ENCODE measurements at regions not wholly inside any gene's neighbourhood (a gene's known extent, or its start where the extent isn't known, plus 50 kb on each side); places are given as distances from the start of the nearest gene placed in this dataset.

- no peak for DNase-seq
Measured at GRCh38 chr1:30310966-30311742, 412.2 kb downstream of the MATN1 start.

- no peak for DNase-seq
Measured at GRCh38 chr1:30307182-30307581, 416.2 kb downstream of the MATN1 start.

DNA sequence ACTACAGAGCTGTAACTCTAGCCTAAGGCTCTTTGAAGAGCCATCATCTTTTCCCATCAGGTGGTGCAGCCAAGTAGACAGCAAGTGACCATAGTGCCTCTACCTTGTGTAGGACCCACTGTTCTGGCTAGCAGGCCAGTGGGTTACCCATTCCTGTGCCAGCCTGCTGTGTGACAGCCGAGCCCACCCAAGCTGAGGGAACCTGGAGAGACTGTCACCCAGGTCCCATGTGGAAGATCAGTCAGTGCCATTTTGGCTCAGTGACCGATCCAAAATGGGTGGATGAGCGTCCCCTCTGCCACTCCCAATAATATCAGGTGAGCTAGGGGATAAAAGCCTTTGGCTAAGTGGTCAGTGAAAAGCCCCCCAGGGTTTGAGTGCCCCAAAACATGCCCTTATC is 417.9 kb downstream of the MATN1 start:
- no peak for DNase-seq

DNA sequence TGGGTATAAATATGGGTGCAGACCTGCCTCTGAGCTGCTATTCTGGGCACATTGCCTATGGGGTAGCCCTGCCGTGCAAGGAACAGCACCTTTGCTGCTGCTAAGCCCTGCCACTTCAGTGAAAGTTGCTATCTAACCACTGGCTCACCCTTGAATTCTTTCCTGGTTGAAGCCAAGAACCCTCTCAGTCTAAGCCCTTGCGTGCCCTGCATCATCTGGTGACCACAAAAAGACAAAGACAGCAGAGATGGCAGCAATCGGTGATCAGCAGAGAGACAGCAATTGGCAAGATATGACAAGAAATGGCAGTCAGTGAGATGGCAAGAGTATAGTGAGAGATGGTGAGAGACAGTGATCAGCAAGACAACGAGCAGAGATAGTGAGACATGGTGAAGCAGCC is 418.3 kb downstream of the MATN1 start:
- no peak for DNase-seq

DNA sequence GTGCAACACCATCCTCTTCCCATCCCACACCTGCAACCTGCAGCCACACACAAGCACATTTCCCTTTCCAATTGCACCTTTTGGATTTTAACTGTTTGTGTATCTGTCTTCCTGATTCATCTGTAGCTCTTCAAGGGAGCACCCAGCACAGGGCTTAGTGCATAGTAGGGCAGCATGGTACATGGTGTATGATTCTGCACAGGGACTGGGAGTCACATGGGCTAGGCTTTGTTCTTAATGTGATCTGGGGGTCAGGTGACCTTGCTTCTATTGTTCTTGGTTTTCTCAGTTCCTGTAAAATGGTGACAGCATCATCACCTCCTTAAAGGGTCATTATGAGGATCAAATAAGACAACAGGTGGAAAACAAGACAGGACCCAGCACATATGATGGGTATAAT is 419.3 kb downstream of the MATN1 start:
- DNase-seq: no peak

- no peak for DNase-seq
Measured at GRCh38 chr1:30303387-30303786, 420.0 kb downstream of the MATN1 start.

GRCh38 chr1:30302858-30303257 is 420.5 kb downstream of the MATN1 start:
- peak; percentile 22 to 69 for DNase-seq

GRCh38 chr1:30300669-30301068 is 422.7 kb downstream of the MATN1 start:
- no peak for DNase-seq

DNA sequence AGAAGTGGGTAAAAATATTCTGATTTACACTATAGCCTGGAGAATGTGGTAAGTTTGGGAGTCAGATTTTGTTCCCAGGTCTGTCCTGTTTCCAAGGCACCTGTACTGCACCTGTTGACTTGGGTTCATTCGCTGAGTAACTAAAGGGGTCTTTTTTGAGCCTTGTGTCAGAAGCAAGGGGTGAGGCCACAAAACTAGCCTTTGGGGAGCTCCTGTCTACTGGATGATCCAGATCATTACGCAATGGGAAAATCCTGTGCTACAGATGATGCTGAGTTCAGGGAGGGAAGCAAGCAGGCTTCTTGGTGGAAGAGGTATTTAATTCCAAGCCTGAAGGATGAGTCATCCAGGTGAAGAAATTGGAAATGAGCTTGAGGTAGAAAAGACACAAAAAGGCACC is 424.0 kb downstream of the MATN1 start:
- no peak for DNase-seq

GRCh38 chr1:30295674-30296073 is 427.7 kb downstream of the MATN1 start:
- no peak for DNase-seq

DNA sequence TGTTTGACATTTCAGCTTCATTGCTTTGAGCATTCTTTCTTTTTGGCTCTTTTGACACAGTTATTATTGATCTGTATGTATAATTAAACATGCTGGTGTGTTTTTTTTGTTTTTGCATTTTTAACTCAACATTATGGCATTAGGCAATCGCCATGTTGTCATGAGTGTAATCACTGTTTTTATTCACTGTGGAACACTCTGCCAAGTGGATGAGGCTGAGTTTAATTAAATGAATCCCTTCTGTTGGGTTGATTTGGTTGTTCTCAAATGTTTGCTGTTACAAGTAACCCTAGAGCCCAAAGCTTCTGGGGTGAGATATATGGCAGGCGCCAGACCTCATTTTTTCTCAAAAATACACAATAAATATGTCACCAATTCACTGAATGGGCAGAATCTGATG is 428.1 kb downstream of the MATN1 start:
- no peak for DNase-seq

GRCh38 chr1:30294508-30294907 is 428.9 kb downstream of the MATN1 start:
- DNase-seq: no peak

GRCh38 chr1:30292451-30292850 is 430.9 kb downstream of the MATN1 start:
- no peak for DNase-seq

DNA sequence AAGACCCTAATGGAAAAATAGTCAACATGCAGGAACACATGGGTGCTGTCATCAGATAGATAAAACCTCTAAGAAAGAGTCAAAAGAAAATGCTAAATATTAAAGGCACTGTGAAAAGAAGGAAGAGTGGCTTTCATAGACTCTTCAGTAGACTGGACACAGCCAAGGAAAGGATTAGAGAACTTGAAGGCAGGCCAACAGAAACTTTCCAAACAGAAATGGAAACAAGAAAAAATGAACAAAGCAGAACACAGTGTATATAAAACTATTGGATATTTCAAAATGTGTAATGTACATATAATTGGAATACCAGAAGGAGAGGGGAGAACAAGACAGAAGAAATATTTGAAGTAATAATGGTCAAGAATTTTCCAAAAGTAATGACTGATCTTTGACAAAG is 431.9 kb downstream of the MATN1 start:
- DNase-seq: no peak

DNA sequence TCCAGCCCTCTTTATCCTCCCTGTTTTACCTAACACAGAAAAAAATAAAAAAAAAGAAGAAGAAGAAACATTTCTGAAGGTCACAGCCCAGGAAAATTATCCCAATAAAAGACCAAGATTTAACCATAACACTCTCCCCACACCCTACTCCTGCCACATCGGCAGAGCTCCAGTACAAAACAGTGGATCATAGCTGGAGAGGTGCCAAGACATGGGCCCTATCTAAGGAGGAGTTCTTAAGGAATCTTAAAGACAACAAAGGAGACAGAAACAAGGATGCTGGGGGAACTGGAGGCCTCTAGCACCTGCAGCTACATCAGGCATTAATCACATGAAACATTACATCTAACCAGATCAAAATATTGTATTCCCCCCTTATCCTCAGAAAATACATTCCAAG is 432.8 kb downstream of the MATN1 start:
- no peak for DNase-seq

DNA sequence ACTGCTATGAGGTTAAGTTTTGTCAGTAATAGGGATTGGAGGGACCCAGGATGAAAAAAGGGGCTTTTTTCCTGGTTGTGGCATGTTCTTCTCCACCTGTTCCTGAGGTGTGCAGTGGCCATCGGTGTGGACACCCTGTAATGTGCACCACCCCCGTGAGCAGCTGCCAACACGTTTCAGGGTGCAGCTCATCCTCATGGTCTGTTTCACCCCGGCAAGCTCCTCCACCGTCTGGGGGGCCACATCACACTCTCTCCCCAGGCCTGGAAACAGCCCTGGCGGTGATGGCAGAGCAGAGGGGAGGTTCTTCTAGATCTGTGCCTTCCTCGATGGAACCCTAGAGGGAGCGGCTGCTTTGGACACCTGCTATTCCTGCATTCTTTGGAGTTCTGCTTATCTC is 435.4 kb downstream of the MATN1 start:
- DNase-seq: no peak

GRCh38 chr1:30286988-30287839 is 436.2 kb downstream of the MATN1 start:
- no peak for DNase-seq

DNA sequence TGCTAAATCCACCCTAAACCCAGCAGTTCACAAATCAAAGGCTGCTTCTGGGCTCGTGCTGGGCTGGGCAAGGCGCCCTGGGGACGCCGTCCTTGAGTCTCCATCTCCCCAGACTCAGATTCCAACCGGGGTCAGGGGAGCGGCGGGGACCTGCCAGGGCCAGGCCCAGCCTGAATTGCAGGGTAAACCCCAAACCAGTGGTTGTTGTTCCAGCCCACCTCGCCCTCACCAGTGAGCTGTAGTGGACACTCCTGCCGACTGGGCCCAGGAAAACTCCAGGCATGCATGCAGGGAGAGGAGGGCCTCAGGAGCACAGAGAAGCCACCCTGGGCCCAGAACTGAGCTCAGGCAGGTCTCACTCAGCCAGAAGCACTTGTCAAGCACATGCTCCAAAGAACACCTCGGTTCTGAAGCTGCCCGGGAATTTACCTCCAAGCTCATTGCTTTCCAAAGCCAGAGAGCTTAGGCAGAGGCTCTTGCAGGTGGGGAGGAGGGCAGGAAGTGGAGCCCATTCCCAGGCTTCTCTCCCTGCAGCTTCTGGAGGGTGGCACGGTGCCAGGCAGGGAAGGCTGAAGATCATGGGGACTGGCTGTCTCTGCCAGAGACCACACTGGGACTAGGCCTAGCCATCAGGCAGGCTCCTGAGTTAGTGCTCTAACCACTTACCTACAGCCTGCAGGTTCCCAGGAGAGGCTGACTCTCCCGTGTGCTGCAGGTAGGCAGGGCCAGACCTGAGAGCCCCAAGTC is 437.0 kb downstream of the MATN1 start:
- peak; percentile 26 to 61 for DNase-seq

DNA sequence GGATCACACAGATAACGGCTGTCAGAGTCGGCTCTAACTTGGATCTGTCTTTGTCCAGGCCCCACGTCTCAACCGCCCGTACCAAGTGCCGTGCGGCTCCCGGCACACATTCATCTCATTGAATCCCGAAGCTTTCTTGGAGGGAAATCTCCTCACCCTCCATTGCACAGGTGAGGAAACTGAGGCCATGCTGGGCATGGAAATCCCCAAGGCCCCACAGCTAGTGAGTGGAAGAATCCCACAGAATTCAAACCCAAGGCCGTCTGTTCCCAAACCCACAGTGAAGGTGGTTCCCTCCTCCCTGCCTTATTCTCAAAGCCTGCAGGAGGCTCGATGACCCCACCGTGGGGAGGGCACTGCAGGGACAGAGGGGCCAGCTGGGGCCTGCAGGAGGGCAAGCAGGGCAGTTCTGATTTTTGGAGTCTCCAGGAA is 437.9 kb downstream of the MATN1 start:
- no peak for DNase-seq

DNA sequence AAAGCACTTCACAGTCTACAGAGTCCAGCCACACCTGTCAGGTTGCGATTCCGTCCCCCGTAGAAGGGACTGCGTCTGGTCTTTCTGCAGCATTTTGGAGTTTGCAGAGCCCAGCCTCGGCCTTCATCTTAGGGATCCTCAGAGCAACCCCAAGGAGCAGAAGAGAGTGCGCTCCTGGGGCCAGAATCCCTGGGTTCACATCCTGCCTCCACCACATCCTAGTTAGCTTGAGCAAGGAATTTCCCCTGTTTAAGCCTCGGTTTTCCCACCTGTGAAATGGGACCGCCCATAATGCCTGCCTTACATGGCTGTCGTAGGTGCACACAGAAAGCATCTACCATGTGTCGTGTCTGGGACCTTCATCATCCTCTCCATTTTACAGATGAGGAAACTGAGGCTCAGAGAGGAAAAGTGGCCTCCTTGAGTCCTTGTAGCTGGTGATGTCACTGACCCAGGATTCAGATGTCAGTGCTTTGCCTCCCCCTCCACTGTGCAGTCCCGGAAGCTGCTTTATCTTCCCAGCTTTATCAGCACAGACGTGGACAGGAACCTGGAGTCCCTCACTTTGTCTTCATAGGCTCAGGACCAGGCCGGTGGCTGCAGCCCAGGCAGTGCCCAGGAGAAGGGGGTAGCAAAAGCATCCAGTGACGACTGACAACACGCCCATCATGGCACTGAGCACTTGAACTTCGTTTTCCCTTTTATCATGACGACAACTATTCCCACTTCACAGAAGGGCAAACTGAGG is 438.5 kb downstream of the MATN1 start:
- DNase-seq: no peak

DNA sequence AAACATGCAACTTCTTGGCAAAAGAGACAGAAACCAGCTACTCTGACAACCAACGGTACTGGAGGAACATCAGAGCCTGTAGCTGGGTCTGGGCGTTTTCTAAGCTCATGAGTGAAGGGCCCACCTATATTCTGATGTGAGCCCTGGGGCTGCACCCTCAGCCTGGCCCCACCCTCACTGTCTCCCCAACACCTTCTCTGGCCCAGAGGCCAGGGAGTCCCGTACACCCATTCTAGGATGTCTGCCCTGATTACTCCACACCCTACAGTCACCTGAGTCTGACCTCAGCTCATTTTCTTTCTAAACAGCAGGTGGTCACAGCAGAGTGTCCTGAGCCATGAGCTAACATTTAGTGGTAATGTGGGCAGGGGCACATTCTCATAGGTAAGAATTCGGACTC is 439.2 kb downstream of the MATN1 start:
- DNase-seq: no peak

DNA sequence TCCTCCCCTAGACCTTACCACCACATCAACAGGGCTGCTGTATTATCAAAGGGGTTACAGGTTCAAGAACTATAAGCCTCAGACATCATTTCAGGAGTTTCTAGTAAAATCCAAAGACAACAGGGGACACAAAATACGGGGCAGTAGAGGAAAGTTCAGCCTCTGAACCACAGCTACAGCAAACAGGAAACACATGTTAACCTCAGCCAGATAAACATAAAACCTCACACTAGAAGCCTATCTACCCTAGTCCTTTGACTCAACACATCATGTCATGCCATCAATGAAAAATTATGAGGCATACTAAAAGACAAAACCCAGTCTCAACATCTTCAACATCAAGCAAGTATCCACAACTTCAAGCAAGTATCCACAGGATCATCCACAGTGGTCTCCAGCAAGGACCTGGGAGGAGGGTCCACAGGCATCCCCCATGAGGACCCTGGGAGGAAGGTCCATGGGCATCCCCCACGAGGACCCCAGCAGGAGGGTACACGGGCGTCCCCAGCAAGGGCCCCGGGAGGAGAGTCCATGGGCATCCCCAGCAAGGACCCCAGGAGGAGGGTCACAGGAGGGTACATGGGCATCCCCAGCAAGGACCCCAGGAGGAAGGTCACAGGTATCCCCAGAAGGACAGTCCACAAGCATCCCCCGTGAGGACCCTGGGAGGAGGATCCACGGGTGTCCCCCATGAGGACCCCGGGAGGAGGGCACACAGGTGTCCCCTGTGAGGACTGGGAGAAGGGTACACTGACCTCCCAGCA is 440.0 kb downstream of the MATN1 start:
- no peak for DNase-seq
